ENCODE measurements at regions not wholly inside any gene's neighbourhood (a gene's known extent, or its start where the extent isn't known, plus 50 kb on each side); places are given as distances from the start of the nearest gene placed in this dataset.

GRCh38 chr1:213745451-213745850 is 242.3 kb upstream of the PROX1 start:
- no peak overlapping the region for H3K4me3 ChIP-seq (ENCODE audit: low read depth, low read length)
- no peak for TF ChIP-seq CTCF (IDR thresholded peaks at IDR 0.05; ENCODE audit: insufficient read depth, low read depth, low read length, missing control alignments)
- DNase-seq (ENCODE audit: low read depth) = no peak

- no peak for TF ChIP-seq CTCF (IDR thresholded peaks at IDR 0.05; ENCODE audit: insufficient read depth, low read depth, low read length, missing control alignments)
- no peak overlapping the region for H3K4me3 ChIP-seq (ENCODE audit: low read depth, low read length)
- DNase-seq (ENCODE audit: low read depth) = no peak
Measured at GRCh38 chr1:213749558-213749957, 238.2 kb upstream of the PROX1 start.

GRCh38 chr1:213750231-213751063 is 237.3 kb upstream of the PROX1 start:
- TF ChIP-seq CTCF (IDR thresholded peaks at IDR 0.05; ENCODE audit: insufficient read depth, low read depth, low read length, missing control alignments) = no peak
- DNase-seq (ENCODE audit: low read depth) = no peak
- H3K4me3 ChIP-seq (ENCODE audit: low read depth, low read length) = no peak overlapping the region

- no peak for TF ChIP-seq CTCF (IDR thresholded peaks at IDR 0.05; ENCODE audit: insufficient read depth, low read depth, low read length, missing control alignments)
- no peak overlapping the region for H3K4me3 ChIP-seq (ENCODE audit: low read depth, low read length)
- no peak for DNase-seq (ENCODE audit: low read depth)
Measured at GRCh38 chr1:213751064-213751397, 236.7 kb upstream of the PROX1 start.

GRCh38 chr1:213759359-213760181 is 228.2 kb upstream of the PROX1 start:
- no peak for DNase-seq (ENCODE audit: low read depth)
- H3K4me3 ChIP-seq (ENCODE audit: low read depth, low read length) = no peak overlapping the region
- TF ChIP-seq CTCF (IDR thresholded peaks at IDR 0.05; ENCODE audit: insufficient read depth, low read depth, low read length, missing control alignments) = no peak

- no peak overlapping the region for H3K4me3 ChIP-seq (ENCODE audit: low read depth, low read length)
- DNase-seq (ENCODE audit: low read depth) = no peak
- TF ChIP-seq CTCF (IDR thresholded peaks at IDR 0.05; ENCODE audit: insufficient read depth, low read depth, low read length, missing control alignments) = no peak
Measured at GRCh38 chr1:213761845-213762407, 225.8 kb upstream of the PROX1 start.

Measured in GM12865 (cell line).